ENCODE measurements at regions not wholly inside any gene's neighbourhood (a gene's known extent, or its start where the extent isn't known, plus 50 kb on each side); places are given as distances from the start of the nearest gene placed in this dataset.

DNA sequence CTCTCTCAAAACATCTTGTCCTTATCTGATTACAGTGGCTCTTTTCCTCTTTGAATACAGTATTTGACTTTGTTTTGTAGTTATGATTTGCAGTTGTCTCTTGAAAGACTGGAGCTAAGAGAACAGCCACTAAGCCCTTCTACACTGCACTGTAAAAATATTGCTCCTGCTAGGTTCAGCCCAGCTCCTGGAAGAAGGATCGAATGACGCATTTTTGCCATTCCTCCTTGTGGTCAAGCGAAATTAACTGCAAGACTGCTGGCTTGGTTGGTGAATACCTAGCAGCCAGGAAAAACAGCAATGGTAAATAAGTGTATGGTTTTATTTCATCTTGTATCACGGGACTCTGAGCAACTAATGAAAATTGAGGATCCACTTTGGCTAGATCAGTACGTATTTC lies 407.8 kb upstream of the CDH2 start:
- TF ChIP-seq, protein P1, sequence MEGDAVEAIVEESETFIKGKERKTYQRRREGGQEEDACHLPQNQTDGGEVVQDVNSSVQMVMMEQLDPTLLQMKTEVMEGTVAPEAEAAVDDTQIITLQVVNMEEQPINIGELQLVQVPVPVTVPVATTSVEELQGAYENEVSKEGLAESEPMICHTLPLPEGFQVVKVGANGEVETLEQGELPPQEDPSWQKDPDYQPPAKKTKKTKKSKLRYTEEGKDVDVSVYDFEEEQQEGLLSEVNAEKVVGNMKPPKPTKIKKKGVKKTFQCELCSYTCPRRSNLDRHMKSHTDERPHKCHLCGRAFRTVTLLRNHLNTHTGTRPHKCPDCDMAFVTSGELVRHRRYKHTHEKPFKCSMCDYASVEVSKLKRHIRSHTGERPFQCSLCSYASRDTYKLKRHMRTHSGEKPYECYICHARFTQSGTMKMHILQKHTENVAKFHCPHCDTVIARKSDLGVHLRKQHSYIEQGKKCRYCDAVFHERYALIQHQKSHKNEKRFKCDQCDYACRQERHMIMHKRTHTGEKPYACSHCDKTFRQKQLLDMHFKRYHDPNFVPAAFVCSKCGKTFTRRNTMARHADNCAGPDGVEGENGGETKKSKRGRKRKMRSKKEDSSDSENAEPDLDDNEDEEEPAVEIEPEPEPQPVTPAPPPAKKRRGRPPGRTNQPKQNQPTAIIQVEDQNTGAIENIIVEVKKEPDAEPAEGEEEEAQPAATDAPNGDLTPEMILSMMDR (IDR thresholded peaks at IDR 0.05; ENCODE audit: control insufficient read depth, insufficient read depth, low read depth, low read length, missing control alignments) = no peak
- no peak overlapping the region for H3K4me3 ChIP-seq (ENCODE audit: control insufficient read depth, low read depth, low read length)
- DNase-seq (ENCODE audit: low read depth) = peak; percentile 73

DNA sequence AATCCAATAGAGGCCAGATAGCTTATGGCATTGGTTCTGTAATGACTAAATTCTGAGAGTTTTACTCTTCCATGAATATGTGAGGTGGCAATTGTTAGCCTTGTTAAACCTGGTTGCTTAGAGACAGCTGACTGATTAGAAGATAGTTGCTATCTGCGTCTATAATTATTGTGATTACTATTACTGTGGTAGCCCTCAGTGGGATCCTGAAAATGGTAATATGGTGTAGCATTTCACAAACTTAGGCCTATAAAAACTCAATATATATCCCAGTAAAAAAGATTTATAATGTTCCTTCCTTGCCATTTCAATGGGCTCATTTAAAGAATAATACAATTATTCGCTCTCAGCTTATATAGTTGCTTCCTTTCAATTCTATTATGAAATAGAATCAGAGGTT lies 405.8 kb upstream of the CDH2 start:
- TF ChIP-seq, protein P1 (IDR thresholded peaks at IDR 0.05; ENCODE audit: control insufficient read depth, insufficient read depth, low read depth, low read length, missing control alignments) = no peak
- DNase-seq (ENCODE audit: low read depth) = no peak
- no peak overlapping the region for H3K4me3 ChIP-seq (ENCODE audit: control insufficient read depth, low read depth, low read length)

- no peak for DNase-seq (ENCODE audit: low read depth)
- no peak overlapping the region for H3K4me3 ChIP-seq (ENCODE audit: control insufficient read depth, low read depth, low read length)
- TF ChIP-seq, protein P1 (IDR thresholded peaks at IDR 0.05; ENCODE audit: control insufficient read depth, insufficient read depth, low read depth, low read length, missing control alignments) = no peak
These were observed 404.7 kb upstream of the CDH2 start for GRCh38 chr18:28581521-28582071.

DNA sequence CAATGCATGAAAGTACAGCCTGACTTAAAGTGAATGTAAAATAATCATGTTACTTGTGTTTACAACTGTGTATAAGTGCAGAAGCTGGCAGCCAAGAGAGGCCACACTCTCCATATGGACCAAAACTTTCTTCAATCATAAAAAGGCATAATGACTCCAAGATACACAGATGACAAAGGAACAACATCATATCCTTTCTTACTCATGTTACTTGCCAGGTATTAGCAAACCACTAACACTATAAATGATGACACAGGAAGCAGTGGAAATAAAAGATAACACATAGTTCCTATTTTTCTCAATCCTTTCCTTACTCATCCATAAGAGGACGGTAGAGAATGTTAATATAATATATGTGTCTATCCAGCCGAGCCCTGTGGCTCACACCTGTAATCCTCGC lies 400.0 kb upstream of the CDH2 start:
- TF ChIP-seq, protein P1 (IDR thresholded peaks at IDR 0.05; ENCODE audit: control insufficient read depth, insufficient read depth, low read depth, low read length, missing control alignments) = no peak
- H3K4me3 ChIP-seq (ENCODE audit: control insufficient read depth, low read depth, low read length) = no peak overlapping the region
- DNase-seq (ENCODE audit: low read depth) = no peak

DNA sequence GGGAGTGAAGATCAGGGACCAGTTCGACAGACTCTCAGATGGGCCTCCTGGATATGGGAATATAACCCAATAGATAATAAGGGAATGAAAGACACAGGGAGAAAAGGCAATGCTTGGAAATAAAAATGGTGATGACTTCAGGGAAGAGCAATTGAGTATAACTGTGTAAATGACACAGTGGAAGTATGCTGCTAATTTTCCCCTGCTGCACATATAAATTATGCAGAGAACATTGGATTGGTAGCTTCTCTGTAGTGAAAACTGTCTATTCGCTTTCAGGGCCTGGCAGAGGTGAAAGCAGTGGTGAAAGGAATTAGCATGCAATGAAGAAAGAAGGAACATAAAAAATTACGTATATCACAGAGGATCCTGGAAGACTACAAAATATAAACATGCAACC lies 398.2 kb upstream of the CDH2 start:
- TF ChIP-seq, protein P1 (IDR thresholded peaks at IDR 0.05; ENCODE audit: control insufficient read depth, insufficient read depth, low read depth, low read length, missing control alignments) = no peak
- no peak for DNase-seq (ENCODE audit: low read depth)
- no peak overlapping the region for H3K4me3 ChIP-seq (ENCODE audit: control insufficient read depth, low read depth, low read length)

GRCh38 chr18:28574175-28574574 lies 397.2 kb upstream of the CDH2 start:
- DNase-seq (ENCODE audit: low read depth) = no peak
- TF ChIP-seq, protein P1 (IDR thresholded peaks at IDR 0.05; ENCODE audit: control insufficient read depth, insufficient read depth, low read depth, low read length, missing control alignments) = no peak
- no peak overlapping the region for H3K4me3 ChIP-seq (ENCODE audit: control insufficient read depth, low read depth, low read length)

DNA sequence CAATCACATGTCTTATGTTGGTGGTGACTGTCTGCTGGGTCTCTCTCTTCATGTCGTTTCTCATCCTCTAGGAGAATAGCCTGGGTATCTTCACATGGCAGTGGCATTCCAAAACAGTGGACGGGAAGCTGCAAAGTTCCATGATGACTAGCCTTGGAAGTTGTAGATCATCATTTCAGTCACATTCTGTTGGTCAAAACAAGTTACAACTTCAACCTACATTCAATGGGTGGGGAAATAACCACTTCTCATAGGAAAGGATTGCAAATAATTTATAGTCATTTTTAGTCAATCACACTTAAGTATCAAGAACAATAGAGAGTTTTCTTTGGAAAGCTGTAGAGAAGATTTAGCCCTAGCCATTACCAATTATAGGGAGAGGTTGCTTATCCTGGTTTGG lies 395.0 kb upstream of the CDH2 start:
- no peak for DNase-seq (ENCODE audit: low read depth)
- no peak overlapping the region for H3K4me3 ChIP-seq (ENCODE audit: control insufficient read depth, low read depth, low read length)
- TF ChIP-seq, protein P1 (IDR thresholded peaks at IDR 0.05; ENCODE audit: control insufficient read depth, insufficient read depth, low read depth, low read length, missing control alignments) = no peak
